Nephron (organoid): ENCODE measurements at regions not wholly inside any gene's neighbourhood (a gene's known extent, or its start where the extent isn't known, plus 50 kb on each side); places are given as distances from the start of the nearest gene placed in this dataset.

Source experiments
- H3K27ac Mint-ChIP-seq, 3 experiments: 2 replicates each; pipeline ENCODE4 v1.8.0; 2020; ENCODE audit warnings: mixed read lengths in 3 of 3, mild to moderate bottlenecking in 2 of 3, moderate library complexity in 1 of 3
- H3K27me3 Mint-ChIP-seq: 2 replicates; pipeline ENCODE4 v1.8.0; 2021; ENCODE audit warnings: low read depth, mild to moderate bottlenecking, moderate library complexity, mixed read lengths
- H3K36me3 Mint-ChIP-seq: 2 replicates; pipeline ENCODE4 v1.8.0; 2020; ENCODE audit warnings: low read depth, mixed read lengths
- H3K4me1 Mint-ChIP-seq: 2 replicates; pipeline ENCODE4 v1.8.0; 2020; ENCODE audit warnings: mixed read lengths
- H3K4me3 Mint-ChIP-seq, 3 experiments: 2 replicates each; pipeline ENCODE4 v1.8.0; 2020; ENCODE audit warnings: mild to moderate bottlenecking in 3 of 3, mixed read lengths in 3 of 3, moderate library complexity in 2 of 3
- H3K9me3 Mint-ChIP-seq: 2 replicates; pipeline ENCODE4 v1.8.0; 2020; ENCODE audit warnings: mixed read lengths
- CTCF ChIP-seq, 3 experiments: fragments of 200-600 bp; sonication (generic); IDR thresholded peaks; one replicate each; pipeline ENCODE4 v1.5.0; 2021; ENCODE audit warnings: antibody characterized with exemption in 3 of 3; ENCODE audit not compliant: unreplicated experiment in 3 of 3

DNA sequence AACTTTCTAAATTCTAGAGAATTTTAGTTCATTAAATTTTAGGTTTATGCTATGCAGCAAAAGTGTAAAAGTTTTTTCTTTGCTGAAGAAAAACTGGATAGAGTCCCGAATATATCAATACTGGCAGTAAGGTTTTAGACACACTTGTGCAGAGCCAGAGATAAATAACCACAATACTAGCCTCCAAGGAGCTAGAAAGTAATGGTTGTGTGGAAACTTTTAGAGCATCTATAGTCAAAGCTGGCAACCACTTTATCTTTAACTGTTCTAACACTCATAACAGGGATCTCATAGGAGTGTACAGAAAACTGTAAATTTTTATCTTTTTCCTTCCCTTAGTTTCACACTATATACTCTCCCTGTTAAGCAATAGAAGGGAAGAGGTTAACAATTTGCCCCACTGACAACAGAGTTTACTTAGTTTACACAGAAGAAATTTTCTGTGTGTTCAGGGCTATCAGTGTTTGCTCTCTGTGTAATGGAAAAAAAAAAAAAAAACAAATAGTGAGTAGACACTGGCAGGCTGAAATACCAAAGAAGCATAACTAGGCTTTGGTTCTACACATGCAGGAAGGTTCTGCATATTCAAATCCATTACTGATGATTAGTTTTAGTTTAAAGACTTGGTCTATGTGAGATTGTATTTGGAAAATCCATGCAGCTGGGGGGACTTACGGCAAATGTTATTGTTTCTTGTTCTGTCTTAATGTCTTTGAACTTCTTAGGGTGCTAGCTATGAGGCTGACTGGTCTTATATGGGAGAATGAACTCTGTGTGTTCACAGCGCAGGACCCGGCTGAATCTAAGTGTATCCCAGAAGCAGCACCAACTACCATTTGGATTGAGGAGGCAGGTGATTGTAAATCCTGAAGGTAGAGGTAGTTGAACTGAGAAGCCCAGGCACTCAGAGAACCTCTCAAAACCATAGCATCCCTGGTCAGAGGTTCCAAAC lies 187.6 kb downstream of the PCSK1 start:
- H3K4me1 Mint-ChIP-seq: peaks cover 13% of the 10 kb centered on the region
- no peaks in the 10 kb centered on the region for H3K27me3 Mint-ChIP-seq
- peaks cover 7% of the 10 kb centered on the region for H3K9me3 Mint-ChIP-seq
- TF ChIP-seq CTCF (IDR thresholded peaks at IDR 0.05; ENCODE audit: unreplicated experiment in 3 of 3): no peak
- no peak overlapping the region for H3K4me3 Mint-ChIP-seq
- peak overlapping the region in 1 of 3 experiments; percentile 16 for H3K27ac Mint-ChIP-seq
- H3K36me3 Mint-ChIP-seq: no peaks in the 10 kb centered on the region

- Mint-ChIP-seq H3K4me1 (peaks cover 13% of the 10 kb centered on the region), H3K36me3 (no peaks in the 10 kb centered on the region), H3K27ac (no peak overlapping the region), H3K27me3 (no peaks in the 10 kb centered on the region), H3K4me3 (no peak overlapping the region), H3K9me3 (peaks cover 7% of the 10 kb centered on the region)
- no peak for TF ChIP-seq CTCF (IDR thresholded peaks at IDR 0.05; ENCODE audit: unreplicated experiment in 3 of 3)
Observed at GRCh38 chr5:96244696-96245095, 188.4 kb downstream of the PCSK1 start.

DNA sequence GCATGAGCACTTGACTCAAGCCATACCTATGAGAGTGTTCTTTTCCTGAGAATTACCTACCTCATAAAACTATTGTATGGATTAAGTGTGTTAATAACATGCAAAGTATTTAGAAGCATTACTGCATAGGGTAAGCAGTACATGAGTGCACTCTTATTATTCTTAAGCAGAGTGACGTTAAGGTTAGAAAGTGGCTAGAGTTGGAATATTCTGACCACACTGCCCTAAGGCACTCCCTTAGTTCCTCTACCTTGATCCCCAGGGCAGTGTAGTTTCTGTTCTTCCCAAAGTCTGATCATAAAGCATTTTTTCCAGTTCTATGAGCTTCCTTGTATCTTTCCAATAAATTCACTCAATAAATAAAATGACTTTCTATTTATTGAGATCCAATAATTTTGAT lies 189.2 kb downstream of the PCSK1 start:
- peaks cover 13% of the 10 kb centered on the region for H3K4me1 Mint-ChIP-seq
- TF ChIP-seq CTCF (IDR thresholded peaks at IDR 0.05; ENCODE audit: unreplicated experiment in 3 of 3): no peak
- no peak overlapping the region for H3K27ac Mint-ChIP-seq
- peaks cover 7% of the 10 kb centered on the region for H3K9me3 Mint-ChIP-seq
- no peaks in the 10 kb centered on the region for H3K27me3 Mint-ChIP-seq
- H3K4me3 Mint-ChIP-seq: no peak overlapping the region
- H3K36me3 Mint-ChIP-seq: no peaks in the 10 kb centered on the region

DNA sequence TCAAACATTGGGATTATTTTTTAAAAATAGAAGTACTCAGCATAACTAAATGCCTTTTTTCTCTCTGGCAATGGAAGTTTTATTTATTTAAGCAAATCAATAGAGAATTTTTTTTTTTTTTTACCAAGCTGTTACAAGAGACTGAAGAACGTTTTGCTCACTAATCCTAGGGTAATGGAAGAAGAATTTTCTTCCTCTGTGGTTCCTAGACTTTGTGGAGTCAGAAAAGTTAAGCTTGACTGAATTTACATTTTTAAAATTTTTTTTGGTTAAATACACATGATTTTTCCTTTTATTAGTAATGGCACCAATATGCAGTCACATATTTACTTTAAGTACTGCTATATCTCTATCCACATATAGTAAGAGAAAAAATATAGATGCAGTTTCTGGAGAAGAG lies 189.8 kb downstream of the PCSK1 start:
- Mint-ChIP-seq H3K4me1 (peaks cover 11% of the 10 kb centered on the region), H3K27ac (no peak overlapping the region), H3K27me3 (no peaks in the 10 kb centered on the region), H3K4me3 (no peak overlapping the region), H3K9me3 (peaks cover 7% of the 10 kb centered on the region), H3K36me3 (no peaks in the 10 kb centered on the region)
- no peak for TF ChIP-seq CTCF (IDR thresholded peaks at IDR 0.05; ENCODE audit: unreplicated experiment in 3 of 3)

- no peak for TF ChIP-seq CTCF (IDR thresholded peaks at IDR 0.05; ENCODE audit: unreplicated experiment in 3 of 3)
- Mint-ChIP-seq H3K27me3 (no peaks in the 10 kb centered on the region), H3K27ac (no peak overlapping the region), H3K9me3 (peaks cover 7% of the 10 kb centered on the region), H3K4me3 (no peak overlapping the region), H3K4me1 (peaks cover 8% of the 10 kb centered on the region), H3K36me3 (no peaks in the 10 kb centered on the region)
Observed at GRCh38 chr5:96242571-96242970, 190.5 kb downstream of the PCSK1 start.

DNA sequence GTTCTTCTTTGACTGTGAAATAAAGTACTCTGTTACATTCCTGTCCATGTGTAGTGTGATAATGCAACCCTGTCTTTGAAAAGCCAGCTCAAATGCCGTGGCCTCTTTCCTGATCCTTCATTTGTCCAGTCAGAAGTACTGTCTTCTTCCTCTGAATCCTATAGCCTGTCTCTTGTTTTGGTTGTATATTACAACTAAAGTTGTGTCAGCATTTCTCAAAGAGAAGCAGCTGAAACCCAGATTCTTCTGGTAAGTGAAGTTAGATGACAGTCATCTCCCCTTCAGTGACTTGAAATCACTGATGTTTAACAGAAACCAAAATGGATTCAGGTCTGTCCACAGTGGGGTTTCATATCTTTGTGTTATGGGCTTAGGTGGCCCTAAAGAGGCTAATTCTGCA lies 196.2 kb downstream of the PCSK1 start:
- Mint-ChIP-seq H3K27ac (no peak overlapping the region), H3K27me3 (no peaks in the 10 kb centered on the region), H3K36me3 (no peaks in the 10 kb centered on the region), H3K4me1 (peaks cover 13% of the 10 kb centered on the region), H3K4me3 (no peak overlapping the region), H3K9me3 (no peaks in the 10 kb centered on the region)
- TF ChIP-seq CTCF (IDR thresholded peaks at IDR 0.05; ENCODE audit: unreplicated experiment in 3 of 3): no peak
